HepG2 (cell line): ENCODE measurements at regions not wholly inside any gene's neighbourhood (a gene's known extent, or its start where the extent isn't known, plus 50 kb on each side); places are given as distances from the start of the nearest gene placed in this dataset.

Experiments
- BRD4 ChIP-seq: sonication (generic); formaldehyde crosslinking; IDR thresholded peaks from 2 replicates; pipeline ENCODE4 v1.4.0; 2020; ENCODE audit warnings: missing genetic modification reagents
- GABPA ChIP-seq, 2 experiments: IDR thresholded peaks; 2 replicates each; pipeline ENCODE4 v1.6.1; 2011 to 2016; ENCODE audit warnings: low read depth in 2 of 2, low read length in 1 of 2, missing biosample characterization in 1 of 2, missing genetic modification characterization in 1 of 2
- JUNB ChIP-seq: sonication (generic); formaldehyde crosslinking; IDR thresholded peaks from 2 replicates; pipeline ENCODE4 v1.8.0; 2022; ENCODE audit warnings: missing genetic modification reagents, mild to moderate bottlenecking, borderline replicate concordance
- MAFG ChIP-seq: sonication (generic); formaldehyde crosslinking; IDR thresholded peaks from 2 replicates; pipeline ENCODE4 v1.5.1; 2020; ENCODE audit warnings: mild to moderate bottlenecking, missing genetic modification reagents
- RAD51 ChIP-seq: fragments of 450-650 bp; IDR thresholded peaks from 2 replicates; pipeline ENCODE4 v1.6.1; 2016; ENCODE audit warnings: borderline replicate concordance
- RNF2 ChIP-seq: fragments of 450-650 bp; conservative IDR thresholded peaks from 2 replicates; pipeline ENCODE4 v1.6.1; 2016; ENCODE audit warnings: low read depth
- ZNF143 ChIP-seq: sonication (generic); formaldehyde crosslinking; IDR thresholded peaks from 2 replicates; pipeline ENCODE4 v1.4.0; 2020; ENCODE audit warnings: missing genetic modification reagents
- ZNF883 ChIP-seq: sonication (generic); formaldehyde crosslinking; IDR thresholded peaks from 2 replicates; pipeline ENCODE4 v1.5.1; 2020; ENCODE audit warnings: mild to moderate bottlenecking, missing genetic modification reagents; ENCODE audit errors: not compliant biosample characterization
- ZSCAN29 ChIP-seq: sonication (generic); formaldehyde crosslinking; conservative IDR thresholded peaks from 2 replicates; pipeline ENCODE4 v1.4.0; 2020; ENCODE audit warnings: mild to moderate bottlenecking, missing genetic modification reagents
- TF ChIP-seq, protein P1 (sequence below): sonication (generic); formaldehyde crosslinking; conservative IDR thresholded peaks from 2 replicates; pipeline ENCODE4 v1.8.0; 2022; ENCODE audit warnings: missing genetic modification reagents
- TF ChIP-seq, protein P2 (sequence below): IDR thresholded peaks from 2 replicates; pipeline ENCODE4 v1.6.1; 2012; ENCODE audit warnings: inconsistent platforms

DNA sequence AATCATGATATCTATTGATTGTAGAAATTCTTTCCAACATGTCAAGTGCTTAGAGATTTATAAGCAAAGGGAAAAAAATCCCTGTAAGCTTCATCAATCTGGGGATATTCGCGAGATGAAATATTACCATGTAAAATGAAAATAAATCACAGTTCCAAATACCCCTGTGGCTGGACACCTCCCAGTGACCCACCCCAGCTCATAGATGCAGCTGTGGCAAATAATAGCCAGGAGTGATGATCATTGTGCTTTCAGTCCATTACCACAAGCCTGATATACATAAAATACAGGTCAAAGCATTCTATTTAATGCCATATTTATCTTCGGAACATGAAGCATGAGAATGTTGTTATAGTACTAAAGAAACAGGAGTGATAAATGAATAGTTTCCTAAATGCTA, 274.9 kb upstream of the LRRC7 start:
- no peak for TF ChIP-seq RAD51
- TF ChIP-seq, protein P1, sequence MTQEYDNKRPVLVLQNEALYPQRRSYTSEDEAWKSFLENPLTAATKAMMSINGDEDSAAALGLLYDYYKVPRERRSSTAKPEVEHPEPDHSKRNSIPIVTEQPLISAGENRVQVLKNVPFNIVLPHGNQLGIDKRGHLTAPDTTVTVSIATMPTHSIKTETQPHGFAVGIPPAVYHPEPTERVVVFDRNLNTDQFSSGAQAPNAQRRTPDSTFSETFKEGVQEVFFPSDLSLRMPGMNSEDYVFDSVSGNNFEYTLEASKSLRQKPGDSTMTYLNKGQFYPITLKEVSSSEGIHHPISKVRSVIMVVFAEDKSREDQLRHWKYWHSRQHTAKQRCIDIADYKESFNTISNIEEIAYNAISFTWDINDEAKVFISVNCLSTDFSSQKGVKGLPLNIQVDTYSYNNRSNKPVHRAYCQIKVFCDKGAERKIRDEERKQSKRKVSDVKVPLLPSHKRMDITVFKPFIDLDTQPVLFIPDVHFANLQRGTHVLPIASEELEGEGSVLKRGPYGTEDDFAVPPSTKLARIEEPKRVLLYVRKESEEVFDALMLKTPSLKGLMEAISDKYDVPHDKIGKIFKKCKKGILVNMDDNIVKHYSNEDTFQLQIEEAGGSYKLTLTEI (CRISPR knock-in tag): no peak
- TF ChIP-seq GABPA (IDR thresholded peaks at IDR 0.05; ENCODE audit: low read depth, low read length): no peak
- no peak for TF ChIP-seq GABPA (CRISPR knock-in tag; IDR thresholded peaks at IDR 0.05; ENCODE audit: low read depth)
- no peak for TF ChIP-seq ZNF143 (CRISPR knock-in tag)
- TF ChIP-seq JUNB (CRISPR knock-in tag): no peak
- TF ChIP-seq ZSCAN29: no peak
- TF ChIP-seq, protein P2, sequence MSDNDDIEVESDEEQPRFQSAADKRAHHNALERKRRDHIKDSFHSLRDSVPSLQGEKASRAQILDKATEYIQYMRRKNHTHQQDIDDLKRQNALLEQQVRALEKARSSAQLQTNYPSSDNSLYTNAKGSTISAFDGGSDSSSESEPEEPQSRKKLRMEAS: no peak
- no peak for TF ChIP-seq BRD4 (CRISPR knock-in tag)
- TF ChIP-seq RNF2: no peak
- TF ChIP-seq ZNF883: no peak
- TF ChIP-seq MAFG (CRISPR knock-in tag): no peak
